Liver (tissue), 3 donors: ENCODE measurements at regions not wholly inside any gene's neighbourhood (a gene's known extent, or its start where the extent isn't known, plus 50 kb on each side); places are given as distances from the start of the nearest gene placed in this dataset.

Source experiments
- CTCF ChIP-seq: fragments of 150-350 bp; IDR thresholded peaks from 2 replicates; pipeline ENCODE4 v1.5.1; 2017; ENCODE audit warnings: improper control_type of control experiment, low read depth, low read length; ENCODE audit not compliant: missing input control
- MAX ChIP-seq: IDR thresholded peaks from 2 replicates; pipeline ENCODE4 v1.6.1; 2016; ENCODE audit warnings: antibody characterized with exemption
- RAD21 ChIP-seq, 2 donors: IDR thresholded peaks; 2 replicates each; pipeline ENCODE4 v1.6.1; 2016; ENCODE audit warnings: antibody characterized with exemption in 2 of 2, mild to moderate bottlenecking in 2 of 2
- donor health status: healthy.
- donor health status: healthy.

DNA sequence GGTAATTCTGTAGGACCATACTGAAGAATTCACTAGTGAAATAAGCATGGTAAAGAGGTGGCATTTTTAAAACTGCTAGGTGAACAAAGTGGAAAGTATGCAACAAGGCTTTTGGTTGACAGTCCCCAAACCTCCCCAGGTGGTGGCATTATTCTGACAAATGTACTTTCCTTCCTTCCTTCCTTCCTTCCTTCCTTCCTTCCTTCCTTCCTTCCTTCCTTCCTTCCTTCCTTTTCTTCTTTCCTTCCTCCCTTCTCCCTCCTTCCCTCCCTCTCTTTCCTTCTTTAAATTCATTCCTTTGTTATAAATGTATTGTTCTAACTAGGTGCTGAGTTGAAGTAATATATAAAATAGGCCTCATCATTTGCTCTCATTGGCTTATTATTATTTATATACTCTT lies 284.7 kb upstream of the ANO5 start:
- TF ChIP-seq CTCF (no peak), MAX (no peak), RAD21 (IDR thresholded peaks at IDR 0.05) (no peak)
